Sigmoid colon (tissue), 4 donors: ENCODE measurements at regions not wholly inside any gene's neighbourhood (a gene's known extent, or its start where the extent isn't known, plus 50 kb on each side); places are given as distances from the start of the nearest gene placed in this dataset.

ENCODE experiments used
- EP300 ChIP-seq, 4 donors: sonication (generic); formaldehyde crosslinking; IDR thresholded peaks; one replicate each; pipeline ENCODE4 v1.6.1; 2017; ENCODE audit warnings: antibody characterized with exemption in 4 of 4
- POLR2A ChIP-seq, 2 donors: fragments of 450-650 bp; IDR thresholded peaks; one replicate each; pipeline ENCODE4 v1.6.1; 2016; ENCODE audit warnings: antibody characterized with exemption in 2 of 2, mild to moderate bottlenecking in 2 of 2, moderate library complexity in 2 of 2
- POLR2AphosphoS5 ChIP-seq, 4 donors: sonication (generic); formaldehyde crosslinking; IDR thresholded peaks; one replicate each; pipeline ENCODE4 v1.6.1; 2017; ENCODE audit warnings: antibody characterized with exemption in 4 of 4
- TF ChIP-seq, protein P1 (sequence below), 4 experiments: fragments of 450-650 bp in 3 of 4; fragments of 200-600 bp in 1 of 4; IDR thresholded peaks; one replicate each; pipeline ENCODE4 v1.5.1; 2016 to 2019; ENCODE audit warnings: antibody characterized with exemption in 4 of 4, mild to moderate bottlenecking in 3 of 4, moderate library complexity in 2 of 4

DNA sequence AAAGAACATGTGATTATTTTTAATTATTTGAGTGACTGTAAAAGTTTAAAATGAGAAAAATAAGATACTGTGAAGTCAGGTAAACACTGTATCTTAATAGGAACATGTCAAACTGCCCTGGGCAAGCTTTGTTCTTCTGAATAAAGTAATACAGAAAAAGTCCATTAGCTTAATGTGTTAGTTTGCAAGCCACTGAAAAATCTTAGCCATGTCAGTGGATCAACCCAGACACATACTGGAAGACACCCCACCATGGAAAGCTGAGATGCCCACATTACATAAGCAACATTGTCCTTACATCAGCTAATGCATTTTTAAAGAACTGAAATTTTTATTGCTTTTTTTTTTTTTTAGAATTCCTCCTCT, 155.2 kb downstream of the BBOX1 start:
- TF ChIP-seq POLR2AphosphoS5 (IDR thresholded peaks at IDR 0.05) (no peak), POLR2A (IDR thresholded peaks at IDR 0.05) (no peak), EP300 (IDR thresholded peaks at IDR 0.05) (no peak)
- TF ChIP-seq, protein P1, sequence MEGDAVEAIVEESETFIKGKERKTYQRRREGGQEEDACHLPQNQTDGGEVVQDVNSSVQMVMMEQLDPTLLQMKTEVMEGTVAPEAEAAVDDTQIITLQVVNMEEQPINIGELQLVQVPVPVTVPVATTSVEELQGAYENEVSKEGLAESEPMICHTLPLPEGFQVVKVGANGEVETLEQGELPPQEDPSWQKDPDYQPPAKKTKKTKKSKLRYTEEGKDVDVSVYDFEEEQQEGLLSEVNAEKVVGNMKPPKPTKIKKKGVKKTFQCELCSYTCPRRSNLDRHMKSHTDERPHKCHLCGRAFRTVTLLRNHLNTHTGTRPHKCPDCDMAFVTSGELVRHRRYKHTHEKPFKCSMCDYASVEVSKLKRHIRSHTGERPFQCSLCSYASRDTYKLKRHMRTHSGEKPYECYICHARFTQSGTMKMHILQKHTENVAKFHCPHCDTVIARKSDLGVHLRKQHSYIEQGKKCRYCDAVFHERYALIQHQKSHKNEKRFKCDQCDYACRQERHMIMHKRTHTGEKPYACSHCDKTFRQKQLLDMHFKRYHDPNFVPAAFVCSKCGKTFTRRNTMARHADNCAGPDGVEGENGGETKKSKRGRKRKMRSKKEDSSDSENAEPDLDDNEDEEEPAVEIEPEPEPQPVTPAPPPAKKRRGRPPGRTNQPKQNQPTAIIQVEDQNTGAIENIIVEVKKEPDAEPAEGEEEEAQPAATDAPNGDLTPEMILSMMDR (IDR thresholded peaks at IDR 0.05): no peak
